ENCODE measurements at regions not wholly inside any gene's neighbourhood (a gene's known extent, or its start where the extent isn't known, plus 50 kb on each side); places are given as distances from the start of the nearest gene placed in this dataset.

- TF ChIP-seq JUND (IDR thresholded peaks at IDR 0.05; ENCODE audit: low read depth) = no peak
- no peak for DNase-seq (ENCODE audit: low read depth in 1 of 2, low spot score in 1 of 2)
- in situ Hi-C loops (cut with HindIII; ENCODE audit: low pct_unique_long_range_greater_than_20kb, low sequenced_read_pairs) = no loop called here
Measured at GRCh38 chr3:127390365-127391025, 102.6 kb upstream of the PRR20G start.

GRCh38 chr3:127389913-127390312, 102.1 kb upstream of the PRR20G start:
- no peak for DNase-seq (ENCODE audit: low read depth in 1 of 2, low spot score in 1 of 2)
- in situ Hi-C loops (cut with HindIII; ENCODE audit: low pct_unique_long_range_greater_than_20kb, low sequenced_read_pairs) = no loop called here
- TF ChIP-seq JUND (IDR thresholded peaks at IDR 0.05; ENCODE audit: low read depth) = no peak

GRCh38 chr3:127389420-127389819, 101.6 kb upstream of the PRR20G start:
- TF ChIP-seq JUND (IDR thresholded peaks at IDR 0.05; ENCODE audit: low read depth) = no peak
- in situ Hi-C loops (cut with HindIII; ENCODE audit: low pct_unique_long_range_greater_than_20kb, low sequenced_read_pairs) = no loop called here
- no peak for DNase-seq (ENCODE audit: low read depth in 1 of 2, low spot score in 1 of 2)

DNA sequence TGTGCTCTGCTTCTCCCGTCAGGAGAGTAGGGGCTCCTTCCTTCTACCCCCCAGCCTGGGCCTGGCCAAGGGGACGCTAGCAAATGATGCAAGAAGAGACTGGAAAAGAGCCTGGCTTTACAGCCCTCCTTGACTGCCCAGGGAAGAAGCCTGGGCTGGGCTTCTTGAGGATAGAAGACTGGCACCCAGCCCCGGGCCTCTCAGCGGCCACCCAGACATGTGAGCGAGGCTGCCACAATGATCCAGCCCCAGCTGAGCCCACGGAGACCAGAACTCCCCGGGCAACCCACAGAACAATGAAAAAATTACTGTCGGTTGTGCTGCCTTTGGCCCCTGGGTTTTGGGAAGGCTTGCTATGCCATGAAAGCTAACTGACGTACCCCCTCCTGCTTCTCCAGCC, 100.6 kb upstream of the PRR20G start:
- DNase-seq (ENCODE audit: low read depth in 1 of 2, low spot score in 1 of 2) = no peak
- TF ChIP-seq JUND (IDR thresholded peaks at IDR 0.05; ENCODE audit: low read depth) = no peak
- in situ Hi-C loops (cut with HindIII; ENCODE audit: low pct_unique_long_range_greater_than_20kb, low sequenced_read_pairs) = no loop called here

DNA sequence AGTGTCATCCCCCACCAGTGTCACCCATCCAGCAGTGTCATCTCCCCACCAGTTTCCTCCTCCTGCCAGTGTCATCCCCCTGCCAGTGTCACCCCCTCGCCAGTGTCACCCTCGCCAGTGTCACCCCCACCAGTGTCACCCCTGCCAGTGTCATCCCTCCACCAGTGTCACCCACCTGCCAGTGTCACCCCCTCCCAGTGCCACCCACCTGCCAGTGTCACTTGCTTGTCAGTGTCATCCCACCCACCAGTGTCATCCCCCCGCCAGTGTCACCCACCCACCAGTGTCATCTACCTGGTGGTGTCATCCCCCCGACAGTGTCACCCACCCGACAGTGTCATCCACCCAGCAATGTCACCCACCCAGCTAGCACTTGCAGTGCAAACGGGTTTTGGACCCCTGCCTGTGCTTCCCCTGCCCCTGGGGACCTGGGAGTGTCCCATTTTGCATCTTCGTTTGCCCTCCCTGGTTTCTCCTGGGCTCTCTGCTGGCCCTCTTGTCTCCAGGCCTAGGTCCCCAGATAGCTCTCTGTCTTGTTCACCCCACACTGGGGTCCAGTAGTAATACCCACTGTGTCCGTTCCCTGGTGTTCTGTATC, 99.8 kb upstream of the PRR20G start:
- no peak for TF ChIP-seq JUND (IDR thresholded peaks at IDR 0.05; ENCODE audit: low read depth)
- in situ Hi-C loops (cut with HindIII; ENCODE audit: low pct_unique_long_range_greater_than_20kb, low sequenced_read_pairs) = no loop called here
- DNase-seq (ENCODE audit: low read depth in 1 of 2, low spot score in 1 of 2) = no peak

DNA sequence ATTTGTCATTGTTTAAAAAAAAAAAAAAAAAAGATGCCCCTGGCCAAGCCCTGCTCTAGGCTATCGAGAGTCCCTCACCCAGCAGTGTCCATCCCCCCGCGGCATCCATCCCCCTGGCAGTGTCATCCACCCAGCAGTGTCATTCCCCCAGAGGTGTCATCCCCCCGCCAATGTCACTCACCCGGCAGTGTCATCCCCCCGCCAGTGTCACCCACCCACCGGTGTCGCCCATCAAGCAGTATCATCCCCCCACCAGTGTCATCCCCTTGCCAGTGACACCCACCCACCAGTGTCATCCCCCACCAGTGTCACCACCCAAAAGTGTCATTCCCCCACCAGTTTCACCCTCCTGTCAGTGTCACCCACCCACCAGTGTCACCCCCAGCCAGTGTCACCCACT, 99.3 kb upstream of the PRR20G start:
- no peak for DNase-seq (ENCODE audit: low read depth in 1 of 2, low spot score in 1 of 2)
- TF ChIP-seq JUND (IDR thresholded peaks at IDR 0.05; ENCODE audit: low read depth) = no peak
- in situ Hi-C loops (cut with HindIII; ENCODE audit: low pct_unique_long_range_greater_than_20kb, low sequenced_read_pairs) = no loop called here

- TF ChIP-seq JUND (IDR thresholded peaks at IDR 0.05; ENCODE audit: low read depth) = no peak
- DNase-seq (ENCODE audit: low read depth in 1 of 2, low spot score in 1 of 2) = no peak
- in situ Hi-C loops (cut with HindIII; ENCODE audit: low pct_unique_long_range_greater_than_20kb, low sequenced_read_pairs) = no loop called here
Measured at GRCh38 chr3:127386490-127386889, 98.6 kb upstream of the PRR20G start.

GRCh38 chr3:127385540-127385870, 97.7 kb upstream of the PRR20G start:
- no peak for TF ChIP-seq JUND (IDR thresholded peaks at IDR 0.05; ENCODE audit: low read depth)
- in situ Hi-C loops (cut with HindIII; ENCODE audit: low pct_unique_long_range_greater_than_20kb, low sequenced_read_pairs) = no loop called here
- DNase-seq (ENCODE audit: low read depth in 1 of 2, low spot score in 1 of 2) = no peak

GRCh38 chr3:127384717-127385539, 97.1 kb upstream of the PRR20G start:
- in situ Hi-C loops (cut with HindIII; ENCODE audit: low pct_unique_long_range_greater_than_20kb, low sequenced_read_pairs) = no loop called here
- no peak for TF ChIP-seq JUND (IDR thresholded peaks at IDR 0.05; ENCODE audit: low read depth)
- no peak for DNase-seq (ENCODE audit: low read depth in 1 of 2, low spot score in 1 of 2)

DNA sequence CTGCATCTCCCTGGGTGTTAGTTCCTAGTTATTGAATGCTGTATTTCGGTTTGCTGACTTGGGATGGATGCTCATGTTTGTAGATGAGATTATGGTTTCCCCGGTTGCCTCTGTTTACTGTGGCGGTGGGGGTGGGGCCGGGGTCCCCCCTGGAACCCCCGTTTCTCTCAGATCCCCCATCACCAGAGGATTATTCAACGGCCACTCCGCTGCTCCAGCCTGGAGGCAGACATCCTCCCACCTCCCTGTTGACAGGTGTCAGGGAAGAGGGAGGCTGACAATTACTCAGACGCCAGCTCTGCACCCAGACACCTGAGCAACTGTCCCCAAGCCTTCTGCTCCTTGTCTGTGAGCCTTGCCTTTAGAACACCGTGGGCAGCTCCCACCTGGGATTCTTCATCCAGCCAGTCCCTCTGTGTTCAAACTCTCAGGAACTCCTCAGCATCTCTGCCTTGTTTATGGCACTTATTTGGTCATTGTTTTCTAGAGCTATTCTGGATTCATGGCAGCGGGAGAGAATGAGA, 95.9 kb upstream of the PRR20G start:
- in situ Hi-C loops (cut with HindIII; ENCODE audit: low pct_unique_long_range_greater_than_20kb, low sequenced_read_pairs) = no loop called here
- TF ChIP-seq JUND (IDR thresholded peaks at IDR 0.05; ENCODE audit: low read depth) = no peak
- DNase-seq (ENCODE audit: low read depth in 1 of 2, low spot score in 1 of 2) = no peak

DNA sequence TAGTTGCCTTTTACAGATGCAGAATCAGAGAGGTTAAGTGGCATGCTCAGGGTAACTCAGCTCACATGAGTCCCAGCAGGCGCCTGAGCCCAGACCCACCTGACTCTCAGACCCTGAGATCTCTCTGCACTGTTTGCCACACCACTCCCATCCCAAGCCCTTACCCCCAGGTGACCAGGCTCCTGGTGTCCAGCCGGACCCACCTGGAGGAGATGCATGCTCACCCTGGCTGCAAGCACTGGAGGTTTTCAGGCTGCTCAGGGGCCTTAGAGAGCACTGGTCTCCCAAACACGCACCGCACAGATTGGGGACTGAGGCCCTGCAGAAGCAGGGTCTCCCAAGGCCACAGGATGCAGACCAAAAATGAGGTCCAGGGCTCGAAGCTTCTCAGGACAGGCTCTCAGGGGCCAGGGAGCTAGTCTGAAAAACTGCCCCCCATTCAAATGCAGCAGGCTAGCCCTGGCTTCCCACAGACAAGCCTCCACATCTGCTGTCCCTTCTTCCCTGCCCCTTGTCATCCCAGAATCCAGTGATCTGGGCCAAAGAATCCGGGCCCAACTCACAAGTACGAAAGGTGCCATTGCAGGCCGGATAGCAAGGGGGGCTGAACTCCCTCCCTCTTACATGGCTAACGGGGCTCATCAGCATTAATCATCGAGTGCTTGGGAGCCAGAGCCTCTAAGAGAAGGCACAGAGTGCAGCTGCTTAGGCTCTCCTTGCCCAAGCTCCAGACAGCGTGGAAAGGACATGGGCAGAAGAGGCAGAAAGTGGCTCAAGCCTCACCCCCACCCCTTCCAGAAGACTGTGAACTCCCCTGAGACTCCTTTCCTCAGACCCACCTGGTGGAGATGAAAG, 90.2 kb upstream of the PRR20G start:
- DNase-seq (ENCODE audit: low read depth in 1 of 2, low spot score in 1 of 2) = no peak
- TF ChIP-seq JUND (IDR thresholded peaks at IDR 0.05; ENCODE audit: low read depth) = no peak
- in situ Hi-C loops (cut with HindIII; ENCODE audit: low pct_unique_long_range_greater_than_20kb, low sequenced_read_pairs) = no loop called here

DNA sequence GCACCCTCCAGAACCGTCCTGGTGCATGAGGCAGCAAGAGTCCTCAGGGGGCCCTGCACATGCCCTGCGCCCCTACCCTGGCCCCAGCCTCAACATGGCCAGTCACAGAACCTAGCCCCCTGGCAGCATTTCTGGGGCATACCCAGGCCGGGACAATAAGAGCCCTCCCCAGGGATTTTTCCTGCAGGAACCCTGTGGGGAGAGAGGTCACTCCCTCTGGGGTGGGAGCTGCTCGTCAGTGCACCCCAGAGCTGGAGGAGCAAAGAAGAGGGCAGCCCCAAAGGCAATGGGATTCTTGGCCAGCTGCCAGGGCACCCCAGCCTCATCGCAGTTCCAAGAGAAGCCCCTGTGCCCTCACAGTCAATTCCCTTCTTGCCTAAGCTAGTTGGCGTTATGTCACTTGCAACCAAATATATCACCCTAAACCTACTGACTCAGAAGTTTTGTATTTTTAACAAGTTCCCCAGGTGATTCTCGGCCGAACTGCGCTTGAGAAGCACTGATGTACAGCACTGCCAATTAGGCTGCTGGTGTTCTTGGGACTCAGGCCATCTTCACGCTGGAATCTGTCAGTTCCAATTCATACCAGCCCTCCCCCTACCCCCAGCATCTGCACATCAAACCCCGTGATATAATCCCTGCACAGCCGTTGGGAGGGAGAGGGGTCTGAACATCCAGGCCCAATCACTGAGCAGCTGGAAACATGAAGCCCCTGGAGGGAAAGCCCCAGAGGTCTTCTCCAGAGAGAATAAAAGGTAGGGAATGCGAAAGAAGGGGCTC, 87.5 kb upstream of the PRR20G start:
- TF ChIP-seq JUND (IDR thresholded peaks at IDR 0.05; ENCODE audit: low read depth) = no peak
- in situ Hi-C loops (cut with HindIII; ENCODE audit: low pct_unique_long_range_greater_than_20kb, low sequenced_read_pairs) = no loop called here
- no peak for DNase-seq (ENCODE audit: low read depth in 1 of 2, low spot score in 1 of 2)
